SU-DHL-6 (cell line): ENCODE measurements at regions not wholly inside any gene's neighbourhood (a gene's known extent, or its start where the extent isn't known, plus 50 kb on each side); places are given as distances from the start of the nearest gene placed in this dataset.

Experiments
- H2AFZ ChIP-seq: fragments of 200-600 bp; sonication (generic); 2 replicates; pipeline ENCODE4 v1.6.1; 2014; ENCODE audit warnings: low read depth, mild to moderate bottlenecking, moderate library complexity, mixed read lengths, antibody characterized with exemption, low read length; ENCODE audit not compliant: severe bottlenecking
- H3F3A ChIP-seq: fragments of 200-600 bp; shearing (Covaris generic); 2 replicates; pipeline ENCODE4 v1.6.0; 2016; ENCODE audit warnings: antibody characterized with exemption, mild to moderate bottlenecking; ENCODE audit not compliant: insufficient read depth
- H3K27ac ChIP-seq: fragments of 200-600 bp; sonication (generic); 2 replicates; pipeline ENCODE4 v1.5.1; 2016; ENCODE audit warnings: low read depth, mild to moderate bottlenecking, low read length, moderate library complexity, mixed read lengths
- H3K27me3 ChIP-seq: fragments of 200-600 bp; sonication (generic), shearing (Covaris generic); 2 replicates; pipeline ENCODE4 v1.6.0; 2014; ENCODE audit warnings: mild to moderate bottlenecking, low read length
- H3K36me3 ChIP-seq: fragments of 200-600 bp; sonication (generic); 2 replicates; pipeline ENCODE4 v1.6.1; 2014; ENCODE audit warnings: mild to moderate bottlenecking, low read length, mixed read lengths
- H3K4me2 ChIP-seq: fragments of 300-600, 200-600 bp; shearing (Covaris generic), sonication (generic); 2 replicates; pipeline ENCODE4 v1.6.0; 2014; ENCODE audit warnings: low read length, low read depth, mild to moderate bottlenecking; ENCODE audit not compliant: poor library complexity, severe bottlenecking
- H3K4me3 ChIP-seq: fragments of 200-600 bp; sonication (generic); 2 replicates; pipeline ENCODE4 v1.5.1; 2014; ENCODE audit warnings: antibody characterized with exemption, low read length, mild to moderate bottlenecking, mixed read lengths; ENCODE audit not compliant: insufficient read depth, poor library complexity, severe bottlenecking
- H3K79me2 ChIP-seq: fragments of 200-600 bp; sonication (generic); 2 replicates; pipeline ENCODE4 v1.6.1; 2014; ENCODE audit warnings: mild to moderate bottlenecking, low read length, moderate library complexity; ENCODE audit not compliant: insufficient read depth
- H3K9ac ChIP-seq: fragments of 200-600 bp; sonication (generic); 2 replicates; pipeline ENCODE4 v1.7.0; 2014; ENCODE audit warnings: mild to moderate bottlenecking, low read length
- H3K9me2 ChIP-seq: fragments of 200-600 bp; sonication (generic); replicated peaks from 2 replicates; pipeline ENCODE4 v1.6.1; 2014; ENCODE audit warnings: low read length; ENCODE audit not compliant: insufficient read depth
- H3K9me3 ChIP-seq: fragments of 200-600 bp; sonication (generic); 2 replicates; pipeline ENCODE4 v1.6.1; 2014; ENCODE audit warnings: low read length, mixed read lengths; ENCODE audit not compliant: insufficient read depth
- H4K20me1 ChIP-seq: fragments of 200-600 bp; sonication (generic); 2 replicates; pipeline ENCODE4 v1.6.1; 2014; ENCODE audit warnings: low read depth, mild to moderate bottlenecking, antibody characterized with exemption, low read length, moderate library complexity, mixed read lengths
- EZH2phosphoT487 ChIP-seq: fragments of 200-600 bp; sonication (generic), shearing (Covaris generic); conservative IDR thresholded peaks from 2 replicates; pipeline ENCODE4 v1.6.1; 2018; ENCODE audit warnings: mild to moderate bottlenecking, antibody characterized with exemption, low read length, moderate library complexity, mixed read lengths
- TF ChIP-seq, protein P1 (sequence below): fragments of 200-600 bp; sonication (generic); IDR thresholded peaks from one replicate; pipeline ENCODE4 v1.5.1; 2017; ENCODE audit warnings: antibody characterized with exemption, mild to moderate bottlenecking, low read length, moderate library complexity; ENCODE audit not compliant: insufficient read depth, poor library complexity, severe bottlenecking

DNA sequence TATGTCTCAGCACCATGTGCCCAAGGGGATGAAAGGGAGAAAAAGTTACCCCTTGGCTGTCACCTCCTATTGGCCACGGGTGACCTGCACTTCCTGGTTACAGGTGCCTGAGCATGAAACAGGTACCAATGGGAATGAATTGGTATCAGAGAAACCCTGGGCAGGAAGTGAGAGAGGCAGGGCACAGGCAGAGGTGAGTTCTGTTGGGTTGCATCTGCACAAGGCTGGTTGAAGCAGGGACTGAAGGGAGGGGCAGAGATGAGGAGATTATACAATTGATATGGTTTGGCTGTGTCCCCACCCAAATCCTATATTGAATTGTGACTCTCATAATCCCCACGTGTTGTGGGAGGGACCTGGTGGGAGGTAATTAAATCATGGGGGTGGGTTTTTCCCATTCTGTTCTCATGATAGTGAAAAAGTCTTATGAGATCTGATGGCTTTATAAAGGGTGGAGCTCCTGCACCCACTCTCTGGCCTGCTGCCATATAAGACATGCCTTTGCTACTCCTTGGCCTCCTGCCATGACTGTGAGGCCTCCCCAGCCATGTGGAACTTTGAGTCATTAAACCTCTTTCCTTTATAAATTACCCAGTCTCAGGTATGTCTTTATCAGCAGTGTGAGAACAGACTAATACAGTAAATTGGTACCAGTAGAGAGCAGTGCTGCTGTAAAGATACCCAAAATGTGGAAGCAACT is 291.8 kb downstream of the LRFN2 start:
- Histone ChIP-seq H3K27me3 (no peaks in the 10 kb centered on the region), H3K9me3 (peaks cover 11% of the 10 kb centered on the region; the same call in 1 of the 2 replicates), H2AFZ (no peak overlapping the region), H3K36me3 (no peaks in the 10 kb centered on the region), H3K9ac (no peak overlapping the region), H4K20me1 (no peaks in the 10 kb centered on the region), H3K27ac (no peak overlapping the region), H3K9me2 (no peaks in the 10 kb centered on the region), H3K4me3 (no peak overlapping the region), H3F3A (no peaks in the 10 kb centered on the region), H3K4me2 (no peak overlapping the region), H3K79me2 (no peaks in the 10 kb centered on the region)
- TF ChIP-seq EZH2phosphoT487, result no peak
- TF ChIP-seq, protein P1, sequence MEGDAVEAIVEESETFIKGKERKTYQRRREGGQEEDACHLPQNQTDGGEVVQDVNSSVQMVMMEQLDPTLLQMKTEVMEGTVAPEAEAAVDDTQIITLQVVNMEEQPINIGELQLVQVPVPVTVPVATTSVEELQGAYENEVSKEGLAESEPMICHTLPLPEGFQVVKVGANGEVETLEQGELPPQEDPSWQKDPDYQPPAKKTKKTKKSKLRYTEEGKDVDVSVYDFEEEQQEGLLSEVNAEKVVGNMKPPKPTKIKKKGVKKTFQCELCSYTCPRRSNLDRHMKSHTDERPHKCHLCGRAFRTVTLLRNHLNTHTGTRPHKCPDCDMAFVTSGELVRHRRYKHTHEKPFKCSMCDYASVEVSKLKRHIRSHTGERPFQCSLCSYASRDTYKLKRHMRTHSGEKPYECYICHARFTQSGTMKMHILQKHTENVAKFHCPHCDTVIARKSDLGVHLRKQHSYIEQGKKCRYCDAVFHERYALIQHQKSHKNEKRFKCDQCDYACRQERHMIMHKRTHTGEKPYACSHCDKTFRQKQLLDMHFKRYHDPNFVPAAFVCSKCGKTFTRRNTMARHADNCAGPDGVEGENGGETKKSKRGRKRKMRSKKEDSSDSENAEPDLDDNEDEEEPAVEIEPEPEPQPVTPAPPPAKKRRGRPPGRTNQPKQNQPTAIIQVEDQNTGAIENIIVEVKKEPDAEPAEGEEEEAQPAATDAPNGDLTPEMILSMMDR, result no peak

DNA sequence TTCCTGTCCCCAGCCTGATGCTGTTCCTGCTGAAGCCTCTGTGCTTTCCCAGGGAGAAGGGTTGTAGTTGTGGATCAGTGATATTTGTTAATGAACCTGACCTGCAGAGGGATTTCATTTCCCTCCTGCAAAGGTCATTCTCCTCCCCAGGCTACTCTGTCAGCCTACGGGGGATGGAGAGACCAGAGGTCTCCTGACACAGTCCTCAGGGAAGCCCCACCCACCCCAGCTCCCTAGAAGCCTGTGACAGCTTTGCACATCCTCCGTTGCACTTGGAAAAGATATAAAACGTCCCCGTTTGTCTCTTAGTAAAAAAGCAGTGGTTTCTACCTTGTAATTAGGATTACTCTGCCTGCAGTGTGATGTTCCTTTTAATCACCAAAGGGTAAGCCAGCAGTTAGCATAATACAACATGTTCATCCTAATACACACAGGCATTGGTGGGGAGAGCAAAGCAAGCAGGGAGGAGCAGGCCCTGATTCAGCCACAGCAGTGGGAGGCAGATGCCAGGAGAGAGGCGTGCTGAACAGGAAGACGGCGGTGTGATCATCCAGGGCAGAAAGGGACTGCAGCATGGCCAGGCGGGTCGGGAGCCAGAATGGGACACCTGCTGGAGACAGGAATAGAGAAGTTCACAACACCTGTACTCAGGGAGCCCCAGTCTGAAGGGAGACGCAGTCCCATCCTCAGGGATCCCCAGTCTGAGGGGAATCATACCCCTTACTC is 293.5 kb downstream of the LRFN2 start:
- Histone ChIP-seq H3K79me2 (no peaks in the 10 kb centered on the region), H3K36me3 (no peaks in the 10 kb centered on the region), H3K4me3 (no peak overlapping the region), H3K4me2 (no peak overlapping the region), H3K27ac (no peak overlapping the region), H2AFZ (no peak overlapping the region), H3K27me3 (no peaks in the 10 kb centered on the region), H3K9me2 (no peaks in the 10 kb centered on the region), H3K9me3 (peaks cover 11% of the 10 kb centered on the region; the same call in 1 of the 2 replicates), H4K20me1 (no peaks in the 10 kb centered on the region), H3F3A (no peaks in the 10 kb centered on the region), H3K9ac (no peak overlapping the region)
- TF ChIP-seq, protein P1, result no peak
- no peak for TF ChIP-seq EZH2phosphoT487

DNA sequence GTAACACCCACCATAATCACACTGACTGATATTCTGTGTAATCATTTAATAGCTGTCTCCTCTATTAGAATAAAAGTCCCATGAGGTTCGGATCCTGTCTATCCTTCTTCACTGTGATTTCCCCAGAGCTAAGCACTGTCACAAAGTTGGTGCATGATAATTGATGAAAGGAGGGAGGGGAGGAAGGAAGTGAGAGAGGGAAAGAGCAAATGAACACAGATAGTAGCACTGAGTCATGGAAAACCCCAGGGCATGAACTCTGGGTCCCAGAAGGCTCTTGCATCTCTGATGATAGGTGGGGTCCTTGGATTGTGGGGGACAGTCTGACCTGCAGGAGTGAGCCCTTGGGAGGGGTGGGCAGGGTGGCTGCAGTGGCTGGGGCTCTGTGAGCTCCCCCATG is 294.1 kb downstream of the LRFN2 start:
- TF ChIP-seq, protein P1, result no peak
- no peak for TF ChIP-seq EZH2phosphoT487
- Histone ChIP-seq H3K4me2 (no peak overlapping the region), H3K36me3 (no peaks in the 10 kb centered on the region), H3K27me3 (no peaks in the 10 kb centered on the region), H3K27ac (no peak overlapping the region), H2AFZ (no peak overlapping the region), H3K9ac (no peak overlapping the region), H3K4me3 (no peak overlapping the region), H4K20me1 (no peaks in the 10 kb centered on the region), H3K9me2 (no peaks in the 10 kb centered on the region), H3F3A (no peaks in the 10 kb centered on the region), H3K9me3 (peaks cover 6% of the 10 kb centered on the region; the same call in 1 of the 2 replicates), H3K79me2 (no peaks in the 10 kb centered on the region)
